ENCODE measurements at regions not wholly inside any gene's neighbourhood (a gene's known extent, or its start where the extent isn't known, plus 50 kb on each side); places are given as distances from the start of the nearest gene placed in this dataset.
"Not testable (repeated sequence)": the region's sequence is repeated elsewhere in the genome, so short reads cannot be mapped to it uniquely, and the experiment has no call there.

- DNase-seq: no peak
Measured at GRCh38 chr4:33649015-33649414, 2595.3 kb downstream of the ARAP2 start.

GRCh38 chr4:33649471-33649870 is 2594.8 kb downstream of the ARAP2 start:
- DNase-seq: no peak

- no peak for DNase-seq
Measured at GRCh38 chr4:33650036-33650435, 2594.3 kb downstream of the ARAP2 start.

GRCh38 chr4:33658971-33659370 is 2585.3 kb downstream of the ARAP2 start:
- no peak for DNase-seq

GRCh38 chr4:33661636-33662035 is 2582.7 kb downstream of the ARAP2 start:
- no peak for DNase-seq

- DNase-seq: no peak
Measured at GRCh38 chr4:33685939-33686338, 2558.4 kb downstream of the ARAP2 start.

- no peak for DNase-seq
Measured at GRCh38 chr4:33696041-33696440, 2548.3 kb downstream of the ARAP2 start.

- no peak for DNase-seq
Measured at GRCh38 chr4:33696586-33696985, 2547.7 kb downstream of the ARAP2 start.

- DNase-seq: no peak
Measured at GRCh38 chr4:33709247-33709646, 2535.1 kb downstream of the ARAP2 start.

- DNase-seq: no peak
Measured at GRCh38 chr4:33711826-33712225, 2532.5 kb downstream of the ARAP2 start.

GRCh38 chr4:33714971-33715370 is 2529.3 kb downstream of the ARAP2 start:
- no peak for DNase-seq

- no peak for DNase-seq
Measured at GRCh38 chr4:33715841-33716395, 2528.4 kb downstream of the ARAP2 start.

GRCh38 chr4:33722254-33722653 is 2522.1 kb downstream of the ARAP2 start:
- DNase-seq: no peak

- no peak for DNase-seq
Measured at GRCh38 chr4:33722800-33723516, 2521.4 kb downstream of the ARAP2 start.

- no peak for DNase-seq
Measured at GRCh38 chr4:33724685-33725084, 2519.6 kb downstream of the ARAP2 start.

- no peak for DNase-seq
Measured at GRCh38 chr4:33725861-33726260, 2518.5 kb downstream of the ARAP2 start.

- no peak for DNase-seq
Measured at GRCh38 chr4:33737726-33738125, 2506.6 kb downstream of the ARAP2 start.

- no peak for DNase-seq
Measured at GRCh38 chr4:33739884-33740632, 2504.3 kb downstream of the ARAP2 start.

GRCh38 chr4:33740871-33741270 is 2503.4 kb downstream of the ARAP2 start:
- not testable (repeated sequence) for DNase-seq

- DNase-seq: no peak
Measured at GRCh38 chr4:33746979-33747378, 2497.3 kb downstream of the ARAP2 start.

- no peak for DNase-seq
Measured at GRCh38 chr4:33751050-33751449, 2493.3 kb downstream of the ARAP2 start.

- no peak for DNase-seq
Measured at GRCh38 chr4:33772582-33772981, 2471.7 kb downstream of the ARAP2 start.

GRCh38 chr4:33780952-33781791 is 2463.1 kb downstream of the ARAP2 start:
- no peak for DNase-seq

Measured in activated CD4-positive, alpha-beta T cell treated with anti-CD3 and anti-CD28 coated beads, Interleukin-2, Interleukin-6, amounts not matched to agents 100 ng/mL and 50 ng/mL, durations not matched to agents 16 hours and 8 hours (primary cell).